Loucy (cell line): ENCODE measurements at regions not wholly inside any gene's neighbourhood (a gene's known extent, or its start where the extent isn't known, plus 50 kb on each side); places are given as distances from the start of the nearest gene placed in this dataset.

Experiments
- EZH2phosphoT487 ChIP-seq: fragments of 200-600 bp; IDR thresholded peaks from 2 replicates; pipeline ENCODE4 v1.6.1; 2018; ENCODE audit warnings: antibody characterized with exemption, mild to moderate bottlenecking, moderate library complexity, borderline replicate concordance
- TF ChIP-seq, protein P1 (sequence below): fragments of 200-600 bp; sonication (generic); conservative IDR thresholded peaks from 2 replicates; pipeline ENCODE4 v1.5.1; 2014; ENCODE audit warnings: mild to moderate bottlenecking, antibody characterized with exemption, low read length

DNA sequence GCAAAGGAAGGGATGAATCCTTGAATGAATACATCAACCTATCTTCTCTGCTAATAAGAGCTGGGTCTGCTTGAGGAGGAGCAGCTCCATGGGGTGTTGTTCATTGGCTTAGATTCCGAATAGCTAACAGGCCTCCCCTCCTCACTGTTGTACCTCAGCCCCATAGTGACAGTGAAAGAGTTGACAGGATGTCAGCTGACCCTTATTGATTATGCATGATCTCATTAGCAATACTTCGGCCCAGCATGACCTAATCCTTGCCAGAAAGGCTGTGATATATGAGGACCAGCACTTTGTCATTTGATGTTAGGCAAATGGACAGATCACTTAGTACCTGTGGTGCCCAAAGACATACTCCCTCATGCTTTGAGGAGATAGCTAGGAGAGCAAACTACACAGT is 1333.7 kb upstream of the CELF4 start:
- TF ChIP-seq, protein P1, sequence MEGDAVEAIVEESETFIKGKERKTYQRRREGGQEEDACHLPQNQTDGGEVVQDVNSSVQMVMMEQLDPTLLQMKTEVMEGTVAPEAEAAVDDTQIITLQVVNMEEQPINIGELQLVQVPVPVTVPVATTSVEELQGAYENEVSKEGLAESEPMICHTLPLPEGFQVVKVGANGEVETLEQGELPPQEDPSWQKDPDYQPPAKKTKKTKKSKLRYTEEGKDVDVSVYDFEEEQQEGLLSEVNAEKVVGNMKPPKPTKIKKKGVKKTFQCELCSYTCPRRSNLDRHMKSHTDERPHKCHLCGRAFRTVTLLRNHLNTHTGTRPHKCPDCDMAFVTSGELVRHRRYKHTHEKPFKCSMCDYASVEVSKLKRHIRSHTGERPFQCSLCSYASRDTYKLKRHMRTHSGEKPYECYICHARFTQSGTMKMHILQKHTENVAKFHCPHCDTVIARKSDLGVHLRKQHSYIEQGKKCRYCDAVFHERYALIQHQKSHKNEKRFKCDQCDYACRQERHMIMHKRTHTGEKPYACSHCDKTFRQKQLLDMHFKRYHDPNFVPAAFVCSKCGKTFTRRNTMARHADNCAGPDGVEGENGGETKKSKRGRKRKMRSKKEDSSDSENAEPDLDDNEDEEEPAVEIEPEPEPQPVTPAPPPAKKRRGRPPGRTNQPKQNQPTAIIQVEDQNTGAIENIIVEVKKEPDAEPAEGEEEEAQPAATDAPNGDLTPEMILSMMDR = no peak
- TF ChIP-seq EZH2phosphoT487 = no peak
